ENCODE measurements at regions not wholly inside any gene's neighbourhood (a gene's known extent, or its start where the extent isn't known, plus 50 kb on each side); places are given as distances from the start of the nearest gene placed in this dataset.

- TF ChIP-seq POLR2A (IDR thresholded peaks at IDR 0.05) (no peak), CTCF (IDR thresholded peaks at IDR 0.05 in 4 of 5, conservative IDR thresholded peaks at IDR 0.05 in 1 of 5) (no peak)
Observed at GRCh38 chr11:81237139-81237538, 1496.5 kb downstream of the FAM181B start.

Measured in gastrocnemius medialis (tissue), 4 donors.